Activated CD4-positive, alpha-beta memory T cell treated with anti-CD3 and anti-CD28 coated beads for 36 hours (primary cell): ENCODE measurements at regions not wholly inside any gene's neighbourhood (a gene's known extent, or its start where the extent isn't known, plus 50 kb on each side); places are given as distances from the start of the nearest gene placed in this dataset.

Experiments
- CTCF ChIA-PET: fragments of 350-600 bp; sonication (Branson Sonifier 250); formaldehyde crosslinking; loops from one replicate; lab custom pipeline; 2021; ENCODE audit warnings: antibody characterized with exemption, inconsistent platforms; lab: Charles Lee
- POLR2A ChIA-PET: fragments of 350-600 bp; sonication (Branson Sonifier 250); formaldehyde crosslinking; loops from one replicate; lab custom pipeline; 2021; ENCODE audit warnings: antibody characterized with exemption; lab: Charles Lee
- DNase-seq: peaks from one replicate; pipeline ENCODE4 v3.0.0-alpha.2; 2020
- H3K27ac Mint-ChIP-seq: one replicate; pipeline ENCODE4 v1.8.0; 2021; ENCODE audit warnings: mixed read lengths
- H3K27me3 Mint-ChIP-seq: one replicate; pipeline ENCODE4 v1.8.0; 2021; ENCODE audit warnings: mixed read lengths
- H3K36me3 Mint-ChIP-seq: one replicate; pipeline ENCODE4 v1.8.0; 2021; ENCODE audit warnings: mixed read lengths
- H3K4me1 Mint-ChIP-seq: one replicate; pipeline ENCODE4 v1.8.0; 2021; ENCODE audit warnings: low read depth, mixed read lengths
- H3K4me3 Mint-ChIP-seq: one replicate; pipeline ENCODE4 v1.8.0; 2021; ENCODE audit warnings: mild to moderate bottlenecking, mixed read lengths
- H3K9me3 Mint-ChIP-seq: one replicate; pipeline ENCODE4 v1.8.0; 2021; ENCODE audit warnings: mixed read lengths
- intact Hi-C: fragments of 100-400 bp; cut with micrococcal nuclease; formaldehyde crosslinking; loops from one replicate; pipeline ENCODE4 v1.15.1; 2023

DNA sequence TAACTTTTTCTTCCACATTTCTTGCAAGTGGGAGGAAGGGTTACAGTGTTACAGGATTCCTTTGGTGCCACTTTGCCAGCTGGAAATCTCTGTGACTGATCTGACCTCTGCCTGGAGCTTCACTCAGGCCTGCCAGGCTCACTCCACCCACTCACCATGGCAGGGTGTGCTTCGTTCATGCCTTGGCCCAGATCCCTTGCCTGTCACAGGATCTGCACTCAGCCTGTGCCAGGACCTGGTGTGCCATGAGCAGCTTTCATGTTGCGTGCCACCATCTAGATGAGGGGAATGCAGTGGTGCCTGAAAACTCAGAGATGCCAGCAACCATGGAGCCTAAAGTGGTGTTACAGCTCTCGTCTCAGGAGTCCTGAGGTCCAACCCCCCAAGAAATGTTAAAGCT lies 2596.4 kb downstream of the PCDH7 start:
- H3K27ac Mint-ChIP-seq: no peak overlapping the region
- intact Hi-C loops: no loop called here
- no peaks in the 10 kb centered on the region for H3K36me3 Mint-ChIP-seq
- H3K27me3 Mint-ChIP-seq: no peaks in the 10 kb centered on the region
- no peaks in the 10 kb centered on the region for H3K4me1 Mint-ChIP-seq
- H3K4me3 Mint-ChIP-seq: no peak overlapping the region
- DNase-seq: no peak
- peaks cover 13% of the 10 kb centered on the region for H3K9me3 Mint-ChIP-seq
- ChIA-PET POLR2A (no interaction called here), CTCF (no interaction called here)

GRCh38 chr4:33323393-33323792 lies 2603.2 kb downstream of the PCDH7 start:
- no peak for DNase-seq
- H3K36me3 Mint-ChIP-seq: no peaks in the 10 kb centered on the region
- peaks cover 12% of the 10 kb centered on the region for H3K9me3 Mint-ChIP-seq
- H3K27me3 Mint-ChIP-seq: no peaks in the 10 kb centered on the region
- CTCF ChIA-PET: no interaction called here
- intact Hi-C loops: no loop called here
- no peak overlapping the region for H3K4me3 Mint-ChIP-seq
- no peak overlapping the region for H3K27ac Mint-ChIP-seq
- H3K4me1 Mint-ChIP-seq: no peaks in the 10 kb centered on the region
- POLR2A ChIA-PET: no interaction called here

- no peaks in the 10 kb centered on the region for H3K27me3 Mint-ChIP-seq
- no peaks in the 10 kb centered on the region for H3K36me3 Mint-ChIP-seq
- peaks cover 38% of the 10 kb centered on the region for H3K9me3 Mint-ChIP-seq
- ChIA-PET CTCF (no interaction called here), POLR2A (no interaction called here)
- H3K27ac Mint-ChIP-seq: no peak overlapping the region
- intact Hi-C loops: no loop called here
- H3K4me1 Mint-ChIP-seq: no peaks in the 10 kb centered on the region
- no peak for DNase-seq
- H3K4me3 Mint-ChIP-seq: no peak overlapping the region
Measured at GRCh38 chr4:33334416-33334815, 2614.2 kb downstream of the PCDH7 start.

DNA sequence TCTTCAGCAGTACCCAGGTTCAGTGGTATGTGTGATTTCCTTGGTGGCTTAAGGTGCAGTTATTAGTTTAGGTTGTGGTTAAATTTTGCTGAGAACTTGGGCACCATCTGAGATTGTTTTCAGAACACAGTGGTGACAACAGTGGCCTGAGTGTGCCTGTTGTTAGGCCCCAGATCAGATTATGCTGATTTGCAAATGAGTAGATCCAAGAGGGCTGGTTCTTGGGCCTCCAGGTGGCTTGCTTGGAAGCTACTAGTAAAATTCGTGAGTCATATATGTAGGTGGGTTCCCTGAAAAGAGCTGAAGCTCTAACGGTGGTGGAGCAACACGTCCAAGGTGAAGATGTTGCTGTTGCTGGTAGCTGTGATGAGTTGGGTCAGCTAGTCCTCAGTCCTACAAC lies 2619.6 kb downstream of the PCDH7 start:
- no peak overlapping the region for H3K4me3 Mint-ChIP-seq
- H3K36me3 Mint-ChIP-seq: no peaks in the 10 kb centered on the region
- CTCF ChIA-PET: no interaction called here
- DNase-seq: no peak
- intact Hi-C loops: no loop called here
- no peaks in the 10 kb centered on the region for H3K27me3 Mint-ChIP-seq
- POLR2A ChIA-PET: no interaction called here
- no peaks in the 10 kb centered on the region for H3K4me1 Mint-ChIP-seq
- peaks cover 19% of the 10 kb centered on the region for H3K9me3 Mint-ChIP-seq
- H3K27ac Mint-ChIP-seq: no peak overlapping the region

- Mint-ChIP-seq H3K36me3 (no peaks in the 10 kb centered on the region), H3K27me3 (no peaks in the 10 kb centered on the region), H3K27ac (no peak overlapping the region), H3K4me3 (no peak overlapping the region), H3K4me1 (no peaks in the 10 kb centered on the region), H3K9me3 (peaks cover 19% of the 10 kb centered on the region)
- POLR2A ChIA-PET: no interaction called here
- DNase-seq: no peak
- CTCF ChIA-PET: no interaction called here
- intact Hi-C loops: no loop called here
Measured at GRCh38 chr4:33340168-33340567, 2620.0 kb downstream of the PCDH7 start.

DNA sequence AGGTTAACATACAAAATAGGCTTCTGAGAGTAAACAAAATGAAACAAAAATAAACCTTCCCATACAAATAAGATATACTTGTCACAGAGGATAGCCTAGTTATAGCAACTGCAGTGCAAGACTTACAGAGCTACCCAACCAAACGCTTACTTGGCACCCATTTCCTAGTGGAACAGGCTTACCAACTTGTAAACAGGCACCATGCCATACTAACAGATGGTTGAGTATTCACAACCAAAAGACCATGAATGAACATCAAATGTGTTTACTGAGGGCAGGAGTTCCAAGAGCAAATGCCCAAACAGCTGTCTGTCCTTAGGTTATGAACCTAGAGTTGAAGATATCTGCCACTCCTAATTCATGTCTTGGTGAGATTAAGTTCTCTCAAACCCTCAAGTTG lies 2629.2 kb downstream of the PCDH7 start:
- ChIA-PET POLR2A (no interaction called here), CTCF (no interaction called here)
- DNase-seq: no peak
- no peaks in the 10 kb centered on the region for H3K27me3 Mint-ChIP-seq
- H3K27ac Mint-ChIP-seq: no peak overlapping the region
- intact Hi-C loops: no loop called here
- no peaks in the 10 kb centered on the region for H3K4me1 Mint-ChIP-seq
- H3K9me3 Mint-ChIP-seq: peaks cover 9% of the 10 kb centered on the region
- no peak overlapping the region for H3K4me3 Mint-ChIP-seq
- H3K36me3 Mint-ChIP-seq: no peaks in the 10 kb centered on the region

DNA sequence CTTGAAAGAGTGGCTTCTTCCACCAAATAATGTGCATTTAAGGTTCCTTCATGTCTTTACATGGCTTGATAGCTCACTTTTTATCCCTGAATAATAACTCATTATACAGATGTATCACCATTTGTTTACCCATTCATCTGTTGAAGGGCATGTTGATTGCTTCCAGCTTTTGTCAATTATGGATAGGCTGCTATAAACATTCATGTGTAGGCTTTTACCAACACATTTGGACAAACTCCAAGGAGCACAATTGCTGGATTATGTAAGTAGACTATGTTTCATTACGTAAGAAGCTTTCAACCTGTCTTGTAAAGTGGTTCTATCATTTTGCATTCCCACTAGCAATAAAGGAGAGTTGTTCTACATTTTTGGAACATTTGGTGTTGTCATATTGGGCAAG lies 2637.0 kb downstream of the PCDH7 start:
- ChIA-PET POLR2A (no interaction called here), CTCF (no interaction called here)
- Mint-ChIP-seq H3K36me3 (no peaks in the 10 kb centered on the region), H3K9me3 (peaks cover 4% of the 10 kb centered on the region), H3K4me3 (no peak overlapping the region), H3K27me3 (no peaks in the 10 kb centered on the region), H3K27ac (no peak overlapping the region), H3K4me1 (no peaks in the 10 kb centered on the region)
- DNase-seq: no peak
- intact Hi-C loops: no loop called here

DNA sequence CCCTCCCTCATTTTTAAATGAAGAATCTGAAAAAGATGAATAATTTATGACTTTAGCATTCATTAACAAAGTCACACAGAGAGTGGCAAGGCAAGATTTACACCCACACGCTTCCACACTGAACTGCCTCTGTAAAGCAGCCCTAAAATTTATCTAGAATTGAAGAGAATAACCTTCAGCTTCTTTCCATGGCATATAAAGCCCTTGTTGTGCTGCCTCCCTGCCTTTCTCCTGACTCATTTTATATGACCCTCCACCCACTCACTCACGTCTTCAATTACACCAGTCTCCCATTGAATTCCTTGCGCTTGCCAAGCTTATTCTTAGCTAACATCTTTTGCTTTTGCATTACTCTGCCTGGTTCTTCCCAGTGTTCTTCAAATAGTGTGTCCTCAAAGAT lies 2649.3 kb downstream of the PCDH7 start:
- no peaks in the 10 kb centered on the region for H3K27me3 Mint-ChIP-seq
- no peaks in the 10 kb centered on the region for H3K4me1 Mint-ChIP-seq
- no peak overlapping the region for H3K27ac Mint-ChIP-seq
- H3K4me3 Mint-ChIP-seq: no peak overlapping the region
- ChIA-PET POLR2A (no interaction called here), CTCF (no interaction called here)
- intact Hi-C loops: no loop called here
- DNase-seq: no peak
- no peaks in the 10 kb centered on the region for H3K36me3 Mint-ChIP-seq
- peaks cover 31% of the 10 kb centered on the region for H3K9me3 Mint-ChIP-seq

- no peak for DNase-seq
- H3K27me3 Mint-ChIP-seq: no peaks in the 10 kb centered on the region
- no peak overlapping the region for H3K27ac Mint-ChIP-seq
- no peak overlapping the region for H3K4me3 Mint-ChIP-seq
- no peaks in the 10 kb centered on the region for H3K36me3 Mint-ChIP-seq
- H3K9me3 Mint-ChIP-seq: peaks cover 21% of the 10 kb centered on the region
- H3K4me1 Mint-ChIP-seq: no peaks in the 10 kb centered on the region
- intact Hi-C loops: no loop called here
- ChIA-PET POLR2A (no interaction called here), CTCF (no interaction called here)
Measured at GRCh38 chr4:33381816-33382215, 2661.6 kb downstream of the PCDH7 start.

GRCh38 chr4:33386764-33387163 lies 2666.6 kb downstream of the PCDH7 start:
- Mint-ChIP-seq H3K27ac (no peak overlapping the region), H3K27me3 (no peaks in the 10 kb centered on the region), H3K4me3 (no peak overlapping the region), H3K36me3 (no peaks in the 10 kb centered on the region), H3K9me3 (peaks cover 21% of the 10 kb centered on the region), H3K4me1 (no peaks in the 10 kb centered on the region)
- intact Hi-C loops: no loop called here
- no peak for DNase-seq
- ChIA-PET CTCF (no interaction called here), POLR2A (no interaction called here)

DNA sequence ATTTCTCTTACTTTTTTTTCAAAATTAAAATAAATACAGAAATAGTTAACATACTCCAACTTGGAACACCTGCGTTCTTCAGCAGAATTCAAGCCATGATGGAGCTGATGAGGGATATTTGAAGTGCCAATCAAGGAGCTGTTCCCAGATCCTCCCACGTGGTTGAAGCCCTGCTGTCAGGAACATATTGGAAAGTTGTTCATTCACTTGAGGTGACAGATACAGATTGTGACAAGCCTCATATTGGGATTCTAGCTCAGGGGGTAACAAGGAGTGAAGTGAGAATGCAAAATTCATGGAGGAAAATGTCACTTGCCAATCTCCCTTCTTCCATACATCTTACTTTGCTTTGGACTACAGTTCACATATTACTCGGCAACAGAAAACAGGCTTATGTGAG lies 2670.8 kb downstream of the PCDH7 start:
- Mint-ChIP-seq H3K27me3 (no peaks in the 10 kb centered on the region), H3K4me3 (no peak overlapping the region), H3K36me3 (no peaks in the 10 kb centered on the region), H3K27ac (no peak overlapping the region), H3K9me3 (peaks cover 7% of the 10 kb centered on the region), H3K4me1 (no peaks in the 10 kb centered on the region)
- intact Hi-C loops: no loop called here
- POLR2A ChIA-PET: no interaction called here
- CTCF ChIA-PET: no interaction called here
- no peak for DNase-seq

- CTCF ChIA-PET: no interaction called here
- no peak overlapping the region for H3K4me3 Mint-ChIP-seq
- intact Hi-C loops: no loop called here
- no peak overlapping the region for H3K27ac Mint-ChIP-seq
- H3K27me3 Mint-ChIP-seq: no peaks in the 10 kb centered on the region
- H3K9me3 Mint-ChIP-seq: peaks cover 3% of the 10 kb centered on the region
- no peak for DNase-seq
- no peaks in the 10 kb centered on the region for H3K4me1 Mint-ChIP-seq
- H3K36me3 Mint-ChIP-seq: no peaks in the 10 kb centered on the region
- POLR2A ChIA-PET: no interaction called here
Measured at GRCh38 chr4:33395731-33396485, 2675.7 kb downstream of the PCDH7 start.

DNA sequence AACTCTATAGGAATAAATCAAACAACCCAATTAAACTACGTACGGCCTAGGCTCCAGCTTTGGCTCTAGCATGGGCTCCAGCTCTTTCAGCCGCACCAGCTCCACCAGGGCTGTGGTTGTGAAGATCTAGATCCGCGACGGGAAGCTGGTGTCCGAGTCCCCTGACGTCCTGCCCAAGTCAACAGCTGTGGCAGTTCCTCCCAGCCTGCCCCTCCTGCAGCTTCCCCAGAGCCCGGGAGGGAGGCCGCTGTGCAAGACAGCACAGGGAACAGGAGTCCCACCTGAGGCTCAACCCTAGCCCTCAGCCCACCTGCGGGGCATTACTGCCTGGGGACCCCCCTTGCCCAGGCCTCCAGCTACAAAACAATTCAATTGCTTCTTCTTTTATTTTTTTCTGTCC lies 2680.3 kb downstream of the PCDH7 start:
- intact Hi-C loops: no loop called here
- ChIA-PET POLR2A (no interaction called here), CTCF (no interaction called here)
- H3K27ac Mint-ChIP-seq: no peak overlapping the region
- no peak overlapping the region for H3K4me3 Mint-ChIP-seq
- no peak for DNase-seq
- H3K9me3 Mint-ChIP-seq: peaks cover 12% of the 10 kb centered on the region
- no peaks in the 10 kb centered on the region for H3K4me1 Mint-ChIP-seq
- H3K27me3 Mint-ChIP-seq: no peaks in the 10 kb centered on the region
- H3K36me3 Mint-ChIP-seq: no peaks in the 10 kb centered on the region
